Nephron progenitor cell (in vitro differentiated cells): ENCODE measurements at regions not wholly inside any gene's neighbourhood (a gene's known extent, or its start where the extent isn't known, plus 50 kb on each side); places are given as distances from the start of the nearest gene placed in this dataset.

Experiments used
- DNase-seq: peaks from one replicate; pipeline ENCODE4 v3.0.0; 2021
- H3K27ac Mint-ChIP-seq: 2 replicates; pipeline ENCODE4 v1.8.0; 2021; ENCODE audit warnings: mild to moderate bottlenecking, moderate library complexity, mixed read lengths
- H3K27me3 Mint-ChIP-seq: 2 replicates; pipeline ENCODE4 v1.8.0; 2021; ENCODE audit warnings: mild to moderate bottlenecking, low read depth, mixed read lengths; ENCODE audit not compliant: poor library complexity
- H3K36me3 Mint-ChIP-seq: 2 replicates; pipeline ENCODE4 v1.8.0; 2021; ENCODE audit warnings: low read depth, mixed read lengths
- H3K4me1 Mint-ChIP-seq: 2 replicates; pipeline ENCODE4 v1.8.0; 2021; ENCODE audit warnings: mixed read lengths
- H3K4me3 Mint-ChIP-seq: 2 replicates; pipeline ENCODE4 v1.8.0; 2021; ENCODE audit warnings: mild to moderate bottlenecking, moderate library complexity, mixed read lengths
- H3K9me3 Mint-ChIP-seq: 2 replicates; pipeline ENCODE4 v1.8.0; 2021; ENCODE audit warnings: mild to moderate bottlenecking, moderate library complexity, mixed read lengths
- TF ChIP-seq, protein P1 (sequence below): fragments of 200-600 bp; sonication (generic); IDR thresholded peaks from 2 replicates; pipeline ENCODE4 v1.5.0; 2021; ENCODE audit warnings: antibody characterized with exemption

DNA sequence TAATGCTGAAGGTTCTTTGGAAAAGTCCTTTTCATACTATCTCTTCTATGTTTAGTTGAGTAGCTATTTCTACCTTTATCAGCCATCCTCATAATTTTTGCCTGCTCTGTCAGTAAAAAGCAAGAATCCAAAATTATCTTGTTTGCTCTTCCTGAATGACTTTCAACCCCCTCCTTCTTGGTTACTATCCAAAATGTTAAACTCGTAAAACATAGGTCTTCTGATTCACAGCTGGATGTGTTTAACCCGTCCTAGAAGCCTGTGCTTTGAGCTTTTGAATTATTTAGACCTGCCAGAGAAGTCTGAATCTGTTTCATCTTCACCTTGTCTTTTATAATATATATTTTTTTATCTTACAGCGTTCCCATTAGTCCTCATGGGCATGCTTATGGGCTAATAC is 136.4 kb upstream of the MDFIC start:
- H3K27me3 Mint-ChIP-seq = no peaks in the 10 kb centered on the region
- TF ChIP-seq, protein P1, sequence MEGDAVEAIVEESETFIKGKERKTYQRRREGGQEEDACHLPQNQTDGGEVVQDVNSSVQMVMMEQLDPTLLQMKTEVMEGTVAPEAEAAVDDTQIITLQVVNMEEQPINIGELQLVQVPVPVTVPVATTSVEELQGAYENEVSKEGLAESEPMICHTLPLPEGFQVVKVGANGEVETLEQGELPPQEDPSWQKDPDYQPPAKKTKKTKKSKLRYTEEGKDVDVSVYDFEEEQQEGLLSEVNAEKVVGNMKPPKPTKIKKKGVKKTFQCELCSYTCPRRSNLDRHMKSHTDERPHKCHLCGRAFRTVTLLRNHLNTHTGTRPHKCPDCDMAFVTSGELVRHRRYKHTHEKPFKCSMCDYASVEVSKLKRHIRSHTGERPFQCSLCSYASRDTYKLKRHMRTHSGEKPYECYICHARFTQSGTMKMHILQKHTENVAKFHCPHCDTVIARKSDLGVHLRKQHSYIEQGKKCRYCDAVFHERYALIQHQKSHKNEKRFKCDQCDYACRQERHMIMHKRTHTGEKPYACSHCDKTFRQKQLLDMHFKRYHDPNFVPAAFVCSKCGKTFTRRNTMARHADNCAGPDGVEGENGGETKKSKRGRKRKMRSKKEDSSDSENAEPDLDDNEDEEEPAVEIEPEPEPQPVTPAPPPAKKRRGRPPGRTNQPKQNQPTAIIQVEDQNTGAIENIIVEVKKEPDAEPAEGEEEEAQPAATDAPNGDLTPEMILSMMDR = no peak
- no peak overlapping the region for H3K27ac Mint-ChIP-seq

DNA sequence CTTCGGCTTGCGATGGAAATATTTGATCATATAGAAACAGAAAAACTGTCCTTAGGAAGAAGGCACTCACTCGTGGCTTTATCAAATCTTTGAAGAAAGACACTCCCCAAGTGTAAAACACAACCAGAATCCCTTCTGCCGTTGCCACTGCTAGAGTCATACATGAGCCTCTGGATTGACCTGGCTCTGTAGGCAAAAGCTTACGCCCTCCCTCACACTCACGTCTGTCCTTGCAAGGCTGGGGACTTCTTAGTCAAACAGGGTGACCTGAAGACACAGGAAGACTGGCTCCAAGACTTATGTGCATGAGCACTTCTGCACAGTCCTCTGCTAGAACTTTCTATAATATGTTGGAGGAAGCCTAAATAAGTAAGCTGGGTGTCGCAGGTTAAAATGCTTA is 135.4 kb upstream of the MDFIC start:
- H3K4me1 Mint-ChIP-seq = no peaks in the 10 kb centered on the region

More for the DNA sequence above, 136.4 kb upstream of the MDFIC start:
- H3K36me3 Mint-ChIP-seq = no peaks in the 10 kb centered on the region
- H3K9me3 Mint-ChIP-seq = peaks cover 4% of the 10 kb centered on the region
- H3K4me3 Mint-ChIP-seq = no peak overlapping the region
- no peaks in the 10 kb centered on the region for H3K4me1 Mint-ChIP-seq
- no peak for DNase-seq

DNA sequence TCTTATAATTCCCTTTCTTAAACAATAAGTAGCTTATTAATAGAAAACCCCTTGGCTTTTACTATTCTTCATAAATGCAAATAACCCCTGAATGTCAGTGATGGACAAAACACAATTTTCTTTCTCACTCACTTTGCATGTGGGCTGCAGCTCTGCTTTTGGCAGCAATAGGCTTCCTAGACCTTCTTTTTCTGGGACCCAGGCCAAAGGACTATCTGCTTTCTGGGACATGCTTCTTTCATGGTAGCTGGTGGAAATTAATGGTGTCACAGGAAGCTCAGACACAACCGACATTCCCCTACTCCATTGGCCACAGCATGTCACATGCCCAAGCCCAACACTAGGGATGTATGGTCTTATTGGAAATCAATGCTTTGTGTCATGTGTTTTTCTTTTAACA is 134.3 kb upstream of the MDFIC start:
- Mint-ChIP-seq H3K36me3 (no peaks in the 10 kb centered on the region), H3K4me1 (peaks cover 8% of the 10 kb centered on the region), H3K27ac (no peak overlapping the region), H3K9me3 (peaks cover 4% of the 10 kb centered on the region), H3K27me3 (no peaks in the 10 kb centered on the region), H3K4me3 (no peak overlapping the region)
- no peak for DNase-seq
- TF ChIP-seq, protein P1 = no peak

More for the DNA sequence above, 135.4 kb upstream of the MDFIC start:
- TF ChIP-seq, protein P1 = no peak
- Mint-ChIP-seq H3K4me3 (no peak overlapping the region), H3K36me3 (no peaks in the 10 kb centered on the region), H3K9me3 (peaks cover 4% of the 10 kb centered on the region), H3K27me3 (no peaks in the 10 kb centered on the region), H3K27ac (no peak overlapping the region)
- no peak for DNase-seq

DNA sequence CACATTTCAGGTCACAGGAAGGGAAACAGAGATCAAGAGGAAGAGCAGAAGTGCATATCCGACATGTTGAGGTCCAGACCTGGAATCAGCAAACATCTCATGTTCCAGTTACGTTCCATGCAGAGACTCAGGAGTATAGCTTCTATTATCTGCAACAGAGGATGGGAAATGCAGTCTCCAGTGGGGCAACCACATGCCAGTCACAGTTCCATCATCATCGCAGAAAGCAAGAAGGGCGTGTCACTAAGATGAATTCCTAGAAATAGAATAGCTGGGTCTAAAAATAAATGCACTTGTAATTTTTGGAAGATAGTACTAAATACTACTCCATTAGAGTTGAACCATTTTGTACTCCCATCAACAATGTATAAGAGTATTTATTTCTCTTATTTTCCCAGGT is 133.2 kb upstream of the MDFIC start:
- H3K27me3 Mint-ChIP-seq = no peaks in the 10 kb centered on the region
- H3K4me3 Mint-ChIP-seq = no peak overlapping the region
- no peaks in the 10 kb centered on the region for H3K36me3 Mint-ChIP-seq
- TF ChIP-seq, protein P1 = no peak
- no peak overlapping the region for H3K27ac Mint-ChIP-seq
- no peak for DNase-seq
- H3K9me3 Mint-ChIP-seq = peaks cover 4% of the 10 kb centered on the region
- peaks cover 8% of the 10 kb centered on the region for H3K4me1 Mint-ChIP-seq

DNA sequence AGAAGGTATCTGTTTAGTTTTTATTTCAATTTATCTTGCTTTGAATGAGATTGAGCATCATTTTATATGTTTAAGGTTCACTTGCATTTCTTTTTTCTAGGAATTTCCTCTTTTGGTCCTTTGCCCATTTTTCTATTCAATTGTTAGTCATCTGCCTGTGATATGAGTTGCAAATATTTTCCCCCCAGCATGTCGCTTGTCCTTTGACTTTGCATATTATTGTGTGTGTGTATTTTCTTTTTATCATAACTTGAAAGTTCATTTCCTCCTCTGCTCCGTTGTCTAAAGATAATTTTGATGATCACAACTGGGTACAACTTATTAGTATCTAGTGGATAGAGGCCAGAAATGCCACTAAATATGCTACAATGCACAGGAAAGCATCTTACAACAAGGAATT is 132.7 kb upstream of the MDFIC start:
- no peaks in the 10 kb centered on the region for H3K36me3 Mint-ChIP-seq
- H3K4me1 Mint-ChIP-seq = peaks cover 8% of the 10 kb centered on the region
- DNase-seq = no peak
- H3K4me3 Mint-ChIP-seq = no peak overlapping the region
- H3K27ac Mint-ChIP-seq = no peak overlapping the region
- TF ChIP-seq, protein P1 = no peak
- no peaks in the 10 kb centered on the region for H3K27me3 Mint-ChIP-seq
- peaks cover 4% of the 10 kb centered on the region for H3K9me3 Mint-ChIP-seq

DNA sequence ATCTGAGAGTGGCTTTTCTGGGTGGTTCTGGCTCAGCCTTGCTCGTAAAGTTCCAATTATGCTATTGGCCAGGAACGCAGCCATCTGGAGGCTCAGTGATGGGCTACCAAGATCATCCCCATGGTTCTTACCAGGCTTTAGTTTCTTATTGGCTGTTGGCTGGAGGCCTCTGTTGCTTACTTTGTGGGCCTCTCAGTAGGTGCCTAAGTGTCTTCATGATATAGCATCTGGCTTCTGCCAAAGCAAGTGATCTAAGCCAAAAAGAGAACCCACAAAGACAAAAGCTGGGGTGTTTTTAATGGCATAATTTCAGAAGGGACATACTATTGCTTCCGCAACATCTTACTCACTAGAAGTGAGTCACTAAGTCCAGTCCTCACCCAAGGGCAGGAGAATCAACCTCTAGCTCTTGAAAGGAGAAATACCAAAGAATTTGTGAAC is 132.0 kb upstream of the MDFIC start:
- no peaks in the 10 kb centered on the region for H3K36me3 Mint-ChIP-seq
- peaks cover 4% of the 10 kb centered on the region for H3K9me3 Mint-ChIP-seq
- no peak for DNase-seq
- TF ChIP-seq, protein P1 = no peak
- no peak overlapping the region for H3K4me3 Mint-ChIP-seq
- H3K4me1 Mint-ChIP-seq = peaks cover 8% of the 10 kb centered on the region
- no peaks in the 10 kb centered on the region for H3K27me3 Mint-ChIP-seq
- no peak overlapping the region for H3K27ac Mint-ChIP-seq
